ENCODE measurements at regions not wholly inside any gene's neighbourhood (a gene's known extent, or its start where the extent isn't known, plus 50 kb on each side); places are given as distances from the start of the nearest gene placed in this dataset.

- TF ChIP-seq, protein P1, sequence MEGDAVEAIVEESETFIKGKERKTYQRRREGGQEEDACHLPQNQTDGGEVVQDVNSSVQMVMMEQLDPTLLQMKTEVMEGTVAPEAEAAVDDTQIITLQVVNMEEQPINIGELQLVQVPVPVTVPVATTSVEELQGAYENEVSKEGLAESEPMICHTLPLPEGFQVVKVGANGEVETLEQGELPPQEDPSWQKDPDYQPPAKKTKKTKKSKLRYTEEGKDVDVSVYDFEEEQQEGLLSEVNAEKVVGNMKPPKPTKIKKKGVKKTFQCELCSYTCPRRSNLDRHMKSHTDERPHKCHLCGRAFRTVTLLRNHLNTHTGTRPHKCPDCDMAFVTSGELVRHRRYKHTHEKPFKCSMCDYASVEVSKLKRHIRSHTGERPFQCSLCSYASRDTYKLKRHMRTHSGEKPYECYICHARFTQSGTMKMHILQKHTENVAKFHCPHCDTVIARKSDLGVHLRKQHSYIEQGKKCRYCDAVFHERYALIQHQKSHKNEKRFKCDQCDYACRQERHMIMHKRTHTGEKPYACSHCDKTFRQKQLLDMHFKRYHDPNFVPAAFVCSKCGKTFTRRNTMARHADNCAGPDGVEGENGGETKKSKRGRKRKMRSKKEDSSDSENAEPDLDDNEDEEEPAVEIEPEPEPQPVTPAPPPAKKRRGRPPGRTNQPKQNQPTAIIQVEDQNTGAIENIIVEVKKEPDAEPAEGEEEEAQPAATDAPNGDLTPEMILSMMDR (IDR thresholded peaks at IDR 0.05; ENCODE audit: poor library complexity, severe bottlenecking): no peak
- no peak for TF ChIP-seq EP300 (conservative IDR thresholded peaks at IDR 0.05; ENCODE audit: poor library complexity, severe bottlenecking)
- TF ChIP-seq POLR2AphosphoS5 (IDR thresholded peaks at IDR 0.05): no peak
- TF ChIP-seq EZH2 (IDR thresholded peaks at IDR 0.05; ENCODE audit: borderline replicate concordance, insufficient read depth, low read length, poor library complexity, severe bottlenecking): no peak
- TF ChIP-seq TAF1 (IDR thresholded peaks at IDR 0.05; ENCODE audit: low read depth): no peak
- no peak for TF ChIP-seq SMC3 (conservative IDR thresholded peaks at IDR 0.05; ENCODE audit: poor library complexity)
- no peak for TF ChIP-seq REST (IDR thresholded peaks at IDR 0.05; ENCODE audit: borderline replicate concordance)
- TF ChIP-seq MXI1 (conservative IDR thresholded peaks at IDR 0.05; ENCODE audit: poor library complexity, severe bottlenecking): no peak
- TF ChIP-seq RAD21 (conservative IDR thresholded peaks at IDR 0.05): no peak
Observed at GRCh38 chr15:25182736-25183445, 228.1 kb downstream of the SNRPN start.
